ENCODE measurements at regions not wholly inside any gene's neighbourhood (a gene's known extent, or its start where the extent isn't known, plus 50 kb on each side); places are given as distances from the start of the nearest gene placed in this dataset.

DNA sequence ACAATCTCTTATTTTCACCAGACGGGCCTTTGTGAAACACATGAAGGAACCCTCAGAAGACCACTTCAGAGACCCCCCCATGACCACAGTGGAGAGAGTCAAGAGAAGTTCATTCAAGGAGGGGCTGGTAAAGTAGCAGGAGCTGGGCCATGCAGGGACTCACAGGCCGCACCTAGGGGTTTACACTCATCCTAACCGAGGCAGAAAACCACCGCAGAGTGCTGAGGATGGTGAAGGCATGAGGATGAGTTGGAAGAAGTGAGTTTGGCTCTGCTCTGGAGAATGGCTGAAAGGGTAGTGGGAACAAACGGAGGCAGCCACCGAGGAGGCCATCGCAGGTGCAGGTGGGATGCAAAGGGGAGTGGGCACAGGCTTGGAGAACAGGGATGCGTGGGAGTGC lies 1046.9 kb downstream of the UQCRFS1 start:
- no peaks in the 10 kb centered on the region for H3K36me3 ChIP-seq
- TF ChIP-seq, protein P1, sequence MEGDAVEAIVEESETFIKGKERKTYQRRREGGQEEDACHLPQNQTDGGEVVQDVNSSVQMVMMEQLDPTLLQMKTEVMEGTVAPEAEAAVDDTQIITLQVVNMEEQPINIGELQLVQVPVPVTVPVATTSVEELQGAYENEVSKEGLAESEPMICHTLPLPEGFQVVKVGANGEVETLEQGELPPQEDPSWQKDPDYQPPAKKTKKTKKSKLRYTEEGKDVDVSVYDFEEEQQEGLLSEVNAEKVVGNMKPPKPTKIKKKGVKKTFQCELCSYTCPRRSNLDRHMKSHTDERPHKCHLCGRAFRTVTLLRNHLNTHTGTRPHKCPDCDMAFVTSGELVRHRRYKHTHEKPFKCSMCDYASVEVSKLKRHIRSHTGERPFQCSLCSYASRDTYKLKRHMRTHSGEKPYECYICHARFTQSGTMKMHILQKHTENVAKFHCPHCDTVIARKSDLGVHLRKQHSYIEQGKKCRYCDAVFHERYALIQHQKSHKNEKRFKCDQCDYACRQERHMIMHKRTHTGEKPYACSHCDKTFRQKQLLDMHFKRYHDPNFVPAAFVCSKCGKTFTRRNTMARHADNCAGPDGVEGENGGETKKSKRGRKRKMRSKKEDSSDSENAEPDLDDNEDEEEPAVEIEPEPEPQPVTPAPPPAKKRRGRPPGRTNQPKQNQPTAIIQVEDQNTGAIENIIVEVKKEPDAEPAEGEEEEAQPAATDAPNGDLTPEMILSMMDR (IDR thresholded peaks at IDR 0.05), result no peak
- no peak overlapping the region for H3K4me3 ChIP-seq
- no peaks in the 10 kb centered on the region for H3K4me1 ChIP-seq (ENCODE audit: control insufficient read depth in 1 of 2, low read depth in 2 of 2)
- ATAC-seq (ENCODE audit: insufficient number of reproducible peaks, low FRiP score, low read depth) (no peak), DNase-seq (ENCODE audit: low spot score) (no peak)
- no peak overlapping the region for H3K27ac ChIP-seq
- H3K27me3 ChIP-seq (replicated peaks; ENCODE audit: insufficient read depth), result no peaks in the 10 kb centered on the region
- no peaks in the 10 kb centered on the region for H3K9me3 ChIP-seq

DNA sequence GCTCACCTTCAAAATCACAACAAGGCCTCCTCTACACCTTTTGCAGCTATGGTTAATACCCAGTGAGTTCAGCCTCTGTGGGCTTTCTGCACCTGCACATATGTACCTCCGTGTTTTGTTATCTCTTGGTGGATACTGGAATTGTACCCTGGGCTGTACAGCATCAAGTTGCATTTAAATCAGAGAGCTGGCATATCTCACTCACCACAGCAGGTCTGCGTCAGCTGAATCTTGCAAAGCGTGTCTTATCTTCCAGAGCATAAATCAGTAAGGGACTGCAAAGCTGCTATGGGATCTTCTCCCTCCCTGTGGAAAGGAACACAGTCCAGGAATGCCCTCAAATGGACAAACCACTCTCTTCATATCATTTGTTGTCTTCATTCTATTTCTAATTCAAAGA lies 1048.7 kb downstream of the UQCRFS1 start:
- ATAC-seq (ENCODE audit: insufficient number of reproducible peaks, low FRiP score, low read depth) (no peak), DNase-seq (ENCODE audit: low spot score) (no peak)
- no peak overlapping the region for H3K4me3 ChIP-seq
- no peak overlapping the region for H3K27ac ChIP-seq
- H3K4me1 ChIP-seq (ENCODE audit: control insufficient read depth in 1 of 2, low read depth in 2 of 2), result no peaks in the 10 kb centered on the region
- H3K9me3 ChIP-seq, result no peaks in the 10 kb centered on the region
- TF ChIP-seq, protein P1 (IDR thresholded peaks at IDR 0.05), result no peak
- no peaks in the 10 kb centered on the region for H3K36me3 ChIP-seq
- H3K27me3 ChIP-seq (replicated peaks; ENCODE audit: insufficient read depth), result no peaks in the 10 kb centered on the region

DNA sequence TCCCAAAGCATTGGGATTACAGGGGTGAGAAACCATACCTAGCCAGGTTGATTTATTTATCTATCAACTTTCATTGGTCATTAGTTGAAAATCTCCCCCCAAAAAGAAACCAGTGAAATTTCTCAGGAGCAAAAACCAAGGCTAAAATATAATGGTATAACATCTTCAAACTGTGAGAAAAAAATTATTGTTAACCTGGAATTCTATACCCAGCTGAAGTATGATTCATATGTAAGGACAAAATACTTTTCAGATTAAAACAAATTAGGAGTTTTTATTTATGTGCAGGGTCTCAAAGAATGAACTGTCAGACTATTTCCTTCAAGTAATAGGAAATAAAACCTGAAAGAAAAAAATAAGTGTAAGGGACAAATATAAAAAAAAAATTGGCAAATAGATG lies 1053.9 kb downstream of the UQCRFS1 start:
- Histone ChIP-seq H3K4me3 (no peak overlapping the region), H3K27ac (no peak overlapping the region), H3K9me3 (no peaks in the 10 kb centered on the region), H3K4me1 (ENCODE audit: control insufficient read depth in 1 of 2, low read depth in 2 of 2) (no peaks in the 10 kb centered on the region), H3K36me3 (no peaks in the 10 kb centered on the region), H3K27me3 (replicated peaks; ENCODE audit: insufficient read depth) (no peaks in the 10 kb centered on the region)
- TF ChIP-seq, protein P1 (IDR thresholded peaks at IDR 0.05), result no peak
- DNase-seq (ENCODE audit: low spot score) (no peak), ATAC-seq (ENCODE audit: insufficient number of reproducible peaks, low FRiP score, low read depth) (no peak)

DNA sequence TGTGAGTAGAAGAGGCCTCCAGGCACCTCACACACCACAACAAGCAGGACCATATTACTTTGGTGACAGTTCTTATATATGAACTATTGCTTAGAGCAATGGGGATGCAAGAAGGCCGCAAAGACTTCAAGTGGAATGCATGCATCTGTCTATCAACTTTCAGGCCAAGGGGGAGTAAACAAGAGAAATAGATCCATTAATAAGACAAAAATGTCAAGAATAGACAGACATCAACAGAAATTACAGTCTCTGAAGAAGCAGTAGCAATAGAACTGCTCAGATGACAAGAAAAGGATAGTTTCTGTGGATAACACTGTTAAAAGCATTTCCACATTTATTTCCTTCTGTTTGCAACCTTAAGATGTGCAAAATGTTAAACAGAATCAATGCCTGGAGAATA lies 1057.7 kb downstream of the UQCRFS1 start:
- no peaks in the 10 kb centered on the region for H3K9me3 ChIP-seq
- no peaks in the 10 kb centered on the region for H3K4me1 ChIP-seq (ENCODE audit: control insufficient read depth in 1 of 2, low read depth in 2 of 2)
- no peak overlapping the region for H3K27ac ChIP-seq
- TF ChIP-seq, protein P1 (IDR thresholded peaks at IDR 0.05), result no peak
- DNase-seq (ENCODE audit: low spot score), result no peak
- no peak for ATAC-seq (ENCODE audit: insufficient number of reproducible peaks, low FRiP score, low read depth)
- no peaks in the 10 kb centered on the region for H3K36me3 ChIP-seq
- no peak overlapping the region for H3K4me3 ChIP-seq
- no peaks in the 10 kb centered on the region for H3K27me3 ChIP-seq (replicated peaks; ENCODE audit: insufficient read depth)

DNA sequence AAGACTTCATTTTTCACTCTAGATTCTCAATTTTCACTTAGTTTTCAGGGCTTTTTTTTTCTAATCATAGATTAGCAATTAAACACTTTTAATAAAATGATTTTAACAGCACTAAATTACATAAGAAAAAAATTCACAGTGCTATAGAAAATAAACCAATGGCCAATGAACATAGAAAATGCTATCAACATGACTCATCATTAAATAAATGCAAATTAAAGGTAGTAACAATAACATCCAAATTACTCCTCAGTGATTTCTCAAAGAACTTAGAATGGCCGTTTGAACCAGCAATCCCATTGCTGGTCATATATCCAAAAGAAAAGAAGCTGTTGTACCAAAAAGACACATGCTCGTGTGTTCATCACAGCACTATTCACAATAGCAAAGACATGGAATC lies 1058.9 kb downstream of the UQCRFS1 start:
- Histone ChIP-seq H3K4me3 (no peak overlapping the region), H3K36me3 (no peaks in the 10 kb centered on the region), H3K27me3 (replicated peaks; ENCODE audit: insufficient read depth) (no peaks in the 10 kb centered on the region), H3K9me3 (no peaks in the 10 kb centered on the region), H3K27ac (no peak overlapping the region), H3K4me1 (ENCODE audit: control insufficient read depth in 1 of 2, low read depth in 2 of 2) (no peaks in the 10 kb centered on the region)
- TF ChIP-seq, protein P1 (IDR thresholded peaks at IDR 0.05), result no peak
- DNase-seq (ENCODE audit: low spot score) (no peak), ATAC-seq (ENCODE audit: insufficient number of reproducible peaks, low FRiP score, low read depth) (no peak)
